Non-pigmented ciliary epithelial cell (primary cell): ENCODE measurements at regions not wholly inside any gene's neighbourhood (a gene's known extent, or its start where the extent isn't known, plus 50 kb on each side); places are given as distances from the start of the nearest gene placed in this dataset.

Source experiments
- DNase-seq: peaks from one replicate; pipeline ENCODE4 v3.0.0-alpha.2; 2010; ENCODE audit warnings: low read depth

GRCh38 chr4:142961866-142962265 lies 115.8 kb upstream of the INPP4B start:
- no peak for DNase-seq

- DNase-seq, result no peak
Measured at GRCh38 chr4:142974328-142974727, 128.2 kb upstream of the INPP4B start.

GRCh38 chr4:142975618-142976017 lies 129.5 kb upstream of the INPP4B start:
- DNase-seq, result no peak

GRCh38 chr4:142976482-142976881 lies 130.4 kb upstream of the INPP4B start:
- DNase-seq, result no peak

GRCh38 chr4:142977182-142977581 lies 131.1 kb upstream of the INPP4B start:
- no peak for DNase-seq

- DNase-seq, result no peak
Measured at GRCh38 chr4:142983065-142983464, 137.0 kb upstream of the INPP4B start.

- no peak for DNase-seq
Measured at GRCh38 chr4:142983589-142983988, 137.5 kb upstream of the INPP4B start.

- DNase-seq, result no peak
Measured at GRCh38 chr4:142984871-142985585, 138.9 kb upstream of the INPP4B start.

- no peak for DNase-seq
Measured at GRCh38 chr4:143016171-143016570, 168.5 kb upstream of the USP38 start.

- no peak for DNase-seq
Measured at GRCh38 chr4:143017210-143017609, 167.5 kb upstream of the USP38 start.

GRCh38 chr4:143019351-143019750 lies 165.4 kb upstream of the USP38 start:
- no peak for DNase-seq

GRCh38 chr4:143021384-143021783 lies 163.3 kb upstream of the USP38 start:
- no peak for DNase-seq

- DNase-seq, result no peak
Measured at GRCh38 chr4:143023239-143023918, 161.3 kb upstream of the USP38 start.

- DNase-seq, result no peak
Measured at GRCh38 chr4:143025081-143025704, 159.5 kb upstream of the USP38 start.

- no peak for DNase-seq
Measured at GRCh38 chr4:143026459-143027170, 158.1 kb upstream of the USP38 start.

- no peak for DNase-seq
Measured at GRCh38 chr4:143035661-143036060, 149.1 kb upstream of the USP38 start.

- DNase-seq, result no peak
Measured at GRCh38 chr4:143036443-143036842, 148.3 kb upstream of the USP38 start.

GRCh38 chr4:143046454-143046853 lies 138.3 kb upstream of the USP38 start:
- no peak for DNase-seq

GRCh38 chr4:143046906-143047305 lies 137.8 kb upstream of the USP38 start:
- DNase-seq, result no peak

- DNase-seq, result no peak
Measured at GRCh38 chr4:143054971-143055370, 129.7 kb upstream of the USP38 start.

- DNase-seq, result no peak
Measured at GRCh38 chr4:143055997-143056396, 128.7 kb upstream of the USP38 start.

- no peak for DNase-seq
Measured at GRCh38 chr4:143071351-143071750, 113.4 kb upstream of the USP38 start.

- DNase-seq, result no peak
Measured at GRCh38 chr4:143076723-143077122, 108.0 kb upstream of the USP38 start.
